IPS DF 6.9 (cell line): ENCODE measurements at regions not wholly inside any gene's neighbourhood (a gene's known extent, or its start where the extent isn't known, plus 50 kb on each side); places are given as distances from the start of the nearest gene placed in this dataset.

Experiments used
- DNase-seq: peaks from one replicate; pipeline ENCODE4 v3.0.0-alpha.2; 2013; ENCODE audit warnings: low read depth, low spot score
- H3K27ac ChIP-seq: one replicate; pipeline ENCODE4 v1.5.1; 2013; ENCODE audit warnings: low read length, control low read depth
- H3K27me3 ChIP-seq: 2 replicates; pipeline ENCODE4 v1.6.1; 2013; ENCODE audit warnings: mild to moderate bottlenecking, low read length; ENCODE audit not compliant: control insufficient read depth, insufficient read depth
- H3K36me3 ChIP-seq: 2 replicates; pipeline ENCODE4 v1.6.1; 2013; ENCODE audit warnings: low read length; ENCODE audit not compliant: control insufficient read depth, insufficient read depth
- H3K4me1 ChIP-seq: 2 replicates; pipeline ENCODE4 v1.6.1; 2013; ENCODE audit warnings: low read length; ENCODE audit not compliant: control insufficient read depth, insufficient read depth
- H3K4me3 ChIP-seq: 2 replicates; pipeline ENCODE4 v1.5.1; 2013; ENCODE audit warnings: mild to moderate bottlenecking, low read length
- H3K9me3 ChIP-seq: 2 replicates; pipeline ENCODE4 v1.6.1; 2013; ENCODE audit warnings: low read length, inconsistent platforms; ENCODE audit not compliant: control insufficient read depth, insufficient read depth
- WGBS: extraction: QIAGEN DNeasy Blood & Tissue Kit; methylation state at CpG from one replicate; pipeline ENCODE4 v1.1.7; 2013; ENCODE audit warnings: mixed read lengths, missing lambda C conversion rate; ENCODE audit not compliant: insufficient read length, insufficient coverage; 5-methylcytosine and 5-hydroxymethylcytosine counted together

GRCh38 chr3:31159331-31160039, 265.0 kb upstream of the GADL1 start:
- no peak for DNase-seq
- Histone ChIP-seq H3K27ac (no peak overlapping the region), H3K9me3 (no peaks in the 10 kb centered on the region), H3K4me1 (no peaks in the 10 kb centered on the region), H3K36me3 (no peaks in the 10 kb centered on the region), H3K27me3 (no peaks in the 10 kb centered on the region), H3K4me3 (no peak overlapping the region)
- no CpG with 5 or more reads among the region's 4 CpGs for WGBS

- no peak overlapping the region for H3K4me3 ChIP-seq
- no peaks in the 10 kb centered on the region for H3K9me3 ChIP-seq
- no peaks in the 10 kb centered on the region for H3K27me3 ChIP-seq
- no peak overlapping the region for H3K27ac ChIP-seq
- no peaks in the 10 kb centered on the region for H3K36me3 ChIP-seq
- no peaks in the 10 kb centered on the region for H3K4me1 ChIP-seq
- no peak for DNase-seq
Measured at GRCh38 chr3:31161889-31162288, 267.4 kb upstream of the GADL1 start.

- Histone ChIP-seq H3K9me3 (no peaks in the 10 kb centered on the region), H3K27me3 (no peaks in the 10 kb centered on the region), H3K4me3 (no peak overlapping the region), H3K36me3 (no peaks in the 10 kb centered on the region), H3K27ac (no peak overlapping the region), H3K4me1 (no peaks in the 10 kb centered on the region)
- WGBS, result no CpG with 5 or more reads among the region's 2 CpGs
- DNase-seq, result no peak
Measured at GRCh38 chr3:31164381-31164780, 269.9 kb upstream of the GADL1 start.

- H3K36me3 ChIP-seq, result no peaks in the 10 kb centered on the region
- no CpG with 5 or more reads among the region's 8 CpGs for WGBS
Measured at GRCh38 chr3:31165399-31165860, 271.0 kb upstream of the GADL1 start.

GRCh38 chr3:31166249-31166885, 271.9 kb upstream of the GADL1 start:
- Histone ChIP-seq H3K27me3 (no peaks in the 10 kb centered on the region), H3K27ac (no peak overlapping the region), H3K4me3 (no peak overlapping the region), H3K4me1 (no peaks in the 10 kb centered on the region), H3K9me3 (no peaks in the 10 kb centered on the region), H3K36me3 (no peaks in the 10 kb centered on the region)
- no peak for DNase-seq
- WGBS, result no CpG with 5 or more reads among the region's 4 CpGs

More at GRCh38 chr3:31165399-31165860, 271.0 kb upstream of the GADL1 start:
- H3K4me3 ChIP-seq, result no peak overlapping the region
- H3K27ac ChIP-seq, result no peak overlapping the region
- no peak for DNase-seq
- no peaks in the 10 kb centered on the region for H3K9me3 ChIP-seq
- no peaks in the 10 kb centered on the region for H3K4me1 ChIP-seq
- no peaks in the 10 kb centered on the region for H3K27me3 ChIP-seq

GRCh38 chr3:31167666-31168065, 273.2 kb upstream of the GADL1 start:
- no peak overlapping the region for H3K27ac ChIP-seq
- no CpG with 5 or more reads among the region's 3 CpGs for WGBS

GRCh38 chr3:31170932-31171670, 276.6 kb upstream of the GADL1 start:
- no peak for DNase-seq
- H3K27ac ChIP-seq, result no peak overlapping the region
- WGBS, result no CpG with 5 or more reads among the region's 2 CpGs

More at GRCh38 chr3:31167666-31168065, 273.2 kb upstream of the GADL1 start:
- DNase-seq, result no peak
- H3K4me1 ChIP-seq, result no peaks in the 10 kb centered on the region
- H3K4me3 ChIP-seq, result no peak overlapping the region
- no peaks in the 10 kb centered on the region for H3K36me3 ChIP-seq
- no peaks in the 10 kb centered on the region for H3K9me3 ChIP-seq
- no peaks in the 10 kb centered on the region for H3K27me3 ChIP-seq

GRCh38 chr3:31172336-31172735, 277.9 kb upstream of the GADL1 start:
- Histone ChIP-seq H3K36me3 (no peaks in the 10 kb centered on the region), H3K4me3 (no peak overlapping the region), H3K4me1 (no peaks in the 10 kb centered on the region), H3K27ac (no peak overlapping the region), H3K9me3 (no peaks in the 10 kb centered on the region), H3K27me3 (no peaks in the 10 kb centered on the region)
- no CpG with 5 or more reads among the region's 4 CpGs for WGBS
- DNase-seq, result no peak

More at GRCh38 chr3:31170932-31171670, 276.6 kb upstream of the GADL1 start:
- no peak overlapping the region for H3K4me3 ChIP-seq
- no peaks in the 10 kb centered on the region for H3K9me3 ChIP-seq
- H3K27me3 ChIP-seq, result no peaks in the 10 kb centered on the region
- no peaks in the 10 kb centered on the region for H3K36me3 ChIP-seq
- H3K4me1 ChIP-seq, result no peaks in the 10 kb centered on the region

GRCh38 chr3:31173118-31173718, 278.8 kb upstream of the GADL1 start:
- Histone ChIP-seq H3K36me3 (no peaks in the 10 kb centered on the region), H3K4me3 (no peak overlapping the region), H3K27ac (no peak overlapping the region), H3K9me3 (no peaks in the 10 kb centered on the region), H3K4me1 (no peaks in the 10 kb centered on the region), H3K27me3 (no peaks in the 10 kb centered on the region)
- DNase-seq, result no peak
- no CpG with 5 or more reads among the region's 1 CpG for WGBS

GRCh38 chr3:31174079-31174478, 279.6 kb upstream of the GADL1 start:
- Histone ChIP-seq H3K9me3 (no peaks in the 10 kb centered on the region), H3K4me1 (no peaks in the 10 kb centered on the region), H3K4me3 (no peak overlapping the region), H3K36me3 (no peaks in the 10 kb centered on the region), H3K27ac (no peak overlapping the region), H3K27me3 (no peaks in the 10 kb centered on the region)
- no CpG with 5 or more reads among the region's 3 CpGs for WGBS
- DNase-seq, result no peak
